Stomach (tissue), 4 donors: ENCODE measurements at regions not wholly inside any gene's neighbourhood (a gene's known extent, or its start where the extent isn't known, plus 50 kb on each side); places are given as distances from the start of the nearest gene placed in this dataset.

Experiments used
- CTCF ChIP-seq, 7 experiments: fragments of 450-650 bp in 4 of 7; fragments of 200-600 bp in 3 of 7; sonication (generic) in 3 of 7; IDR thresholded peaks; one replicate each; pipeline ENCODE4 v1.5.1; 2016 to 2019; ENCODE audit warnings: antibody characterized with exemption in 7 of 7, control low read depth in 2 of 7, mild to moderate bottlenecking in 1 of 7
- POLR2A ChIP-seq, 4 donors: fragments of 450-650 bp; IDR thresholded peaks; one replicate each; pipeline ENCODE4 v1.6.1; 2016; ENCODE audit warnings: antibody characterized with exemption in 4 of 4, control low read depth in 2 of 4, mild to moderate bottlenecking in 1 of 4, moderate library complexity in 1 of 4
- POLR2AphosphoS5 ChIP-seq, 3 donors: sonication (generic); formaldehyde crosslinking; IDR thresholded peaks; one replicate each; pipeline ENCODE4 v1.6.1; 2016; ENCODE audit warnings: antibody characterized with exemption in 3 of 3

- TF ChIP-seq CTCF (IDR thresholded peaks at IDR 0.05) (no peak), POLR2A (IDR thresholded peaks at IDR 0.05) (no peak), POLR2AphosphoS5 (IDR thresholded peaks at IDR 0.05) (no peak)
These were observed 88.7 kb upstream of the CD93 start for GRCh38 chr20:23174821-23175220.
